H9 (cell line): ENCODE measurements at regions not wholly inside any gene's neighbourhood (a gene's known extent, or its start where the extent isn't known, plus 50 kb on each side); places are given as distances from the start of the nearest gene placed in this dataset.

Source experiments
- DNase-seq: peaks from one replicate; pipeline ENCODE4 v3.0.0-alpha.2; 2017
- H2AFZ ChIP-seq: one replicate; pipeline ENCODE4 v1.6.1; 2013; ENCODE audit warnings: mild to moderate bottlenecking, low read length, control low read depth, moderate library complexity
- H2AK5ac ChIP-seq: 2 replicates; pipeline ENCODE4 v1.6.1; 2013; ENCODE audit warnings: low read length, control low read depth, mixed read lengths; ENCODE audit not compliant: insufficient read length
- H2BK120ac ChIP-seq: one replicate; pipeline ENCODE4 v1.6.1; 2013; ENCODE audit warnings: low read depth, mild to moderate bottlenecking, low read length, control low read depth, inconsistent platforms; ENCODE audit not compliant: poor library complexity, severe bottlenecking
- H2BK12ac ChIP-seq: 2 replicates; pipeline ENCODE4 v1.6.1; 2013; ENCODE audit warnings: low read length, control low read depth, mixed read lengths, low read depth; ENCODE audit not compliant: insufficient read length
- H2BK15ac ChIP-seq: 2 replicates; pipeline ENCODE4 v1.6.1; 2013; ENCODE audit warnings: low read depth, low read length, control low read depth
- H2BK20ac ChIP-seq: one replicate; pipeline ENCODE4 v1.6.1; 2013; ENCODE audit warnings: low read depth, mild to moderate bottlenecking, low read length, control low read depth, inconsistent platforms; ENCODE audit not compliant: poor library complexity, severe bottlenecking
- H2BK5ac ChIP-seq: 2 replicates; pipeline ENCODE4 v1.6.1; 2013; ENCODE audit warnings: low read length, control low read depth, mixed read lengths; ENCODE audit not compliant: insufficient read length
- H3K14ac ChIP-seq: 2 replicates; pipeline ENCODE4 v1.6.1; 2013; ENCODE audit warnings: low read length, control low read depth; ENCODE audit not compliant: insufficient read depth
- H3K18ac ChIP-seq: 2 replicates; pipeline ENCODE4 v1.6.1; 2013; ENCODE audit warnings: low read depth, mild to moderate bottlenecking, mixed read lengths, low read length, control low read depth; ENCODE audit not compliant: insufficient read length
- H3K23ac ChIP-seq: 2 replicates; pipeline ENCODE4 v1.6.1; 2013; ENCODE audit warnings: low read length, control low read depth, mixed read lengths, low read depth; ENCODE audit not compliant: insufficient read length
- H3K23me2 ChIP-seq: 2 replicates; pipeline ENCODE4 v1.6.1; 2013; ENCODE audit warnings: low read depth, mild to moderate bottlenecking, mixed read lengths, low read length, control low read depth; ENCODE audit not compliant: insufficient read length, poor library complexity, severe bottlenecking
- H3K27ac ChIP-seq: 2 replicates; pipeline ENCODE4 v1.5.1; 2013; ENCODE audit warnings: low read length, control low read depth, mixed read lengths, low read depth; ENCODE audit not compliant: insufficient read length
- H3K27me3 ChIP-seq: 2 replicates; pipeline ENCODE4 v1.6.1; 2013; ENCODE audit warnings: low read length, control low read depth, inconsistent platforms; ENCODE audit not compliant: insufficient read depth
- H3K4ac ChIP-seq: 2 replicates; pipeline ENCODE4 v1.6.1; 2013; ENCODE audit warnings: low read depth, mild to moderate bottlenecking, control low read depth, inconsistent platforms, low read length, moderate library complexity
- H3K4me1 ChIP-seq: 2 replicates; pipeline ENCODE4 v1.6.1; 2013; ENCODE audit warnings: low read length, control low read depth, inconsistent platforms; ENCODE audit not compliant: insufficient read depth
- H3K4me2 ChIP-seq: 2 replicates; pipeline ENCODE4 v1.6.1; 2013; ENCODE audit warnings: low read length, control low read depth, mixed read lengths; ENCODE audit not compliant: insufficient read length, insufficient read depth
- H3K56ac ChIP-seq: 2 replicates; pipeline ENCODE4 v1.6.1; 2013; ENCODE audit warnings: low read depth, mild to moderate bottlenecking, mixed read lengths, low read length, control low read depth; ENCODE audit not compliant: insufficient read length
- H3K79me1 ChIP-seq: 2 replicates; pipeline ENCODE4 v1.6.1; 2013; ENCODE audit warnings: low read depth, mild to moderate bottlenecking, moderate library complexity, low read length, control low read depth, inconsistent platforms; ENCODE audit not compliant: insufficient read depth, poor library complexity, severe bottlenecking
- H3K79me2 ChIP-seq: 2 replicates; pipeline ENCODE4 v1.6.1; 2013; ENCODE audit warnings: low read length, control low read depth, inconsistent platforms; ENCODE audit not compliant: insufficient read depth
- H3K9ac ChIP-seq: 2 replicates; pipeline ENCODE4 v1.6.1; 2013; ENCODE audit warnings: low read length, control low read depth, mixed read lengths; ENCODE audit not compliant: insufficient read length; ENCODE audit errors: extremely low read depth
- H3K9me3 ChIP-seq: one replicate; pipeline ENCODE4 v1.6.1; 2013; ENCODE audit warnings: low read depth, low read length, inconsistent platforms; ENCODE audit not compliant: control insufficient read depth
- H3T11ph ChIP-seq: one replicate; pipeline ENCODE4 v1.6.1; 2013; ENCODE audit warnings: mild to moderate bottlenecking, low read length, control low read depth, inconsistent platforms
- H4K20me1 ChIP-seq: one replicate; pipeline ENCODE4 v1.6.1; 2013; ENCODE audit not compliant: control insufficient read depth, insufficient read length, insufficient read depth
- H4K5ac ChIP-seq: 2 replicates; pipeline ENCODE4 v1.6.1; 2013; ENCODE audit warnings: low read depth, mild to moderate bottlenecking, mixed read lengths, low read length, control low read depth; ENCODE audit not compliant: insufficient read length
- H4K8ac ChIP-seq: replicated peaks from 2 replicates; pipeline ENCODE4 v1.6.1; 2013; ENCODE audit warnings: low read length, control low read depth, mixed read lengths, low read depth; ENCODE audit not compliant: insufficient read length
- H4K91ac ChIP-seq: 2 replicates; pipeline ENCODE4 v1.6.1; 2013; ENCODE audit warnings: low read depth, mild to moderate bottlenecking, moderate library complexity, mixed read lengths, low read length, control low read depth; ENCODE audit not compliant: insufficient read length
- H3K27ac Mint-ChIP-seq, 3 experiments: 2 replicates in 2 of 3; 3 replicates in 1 of 3; pipeline ENCODE4 v1.8.0; 2020 to 2021; ENCODE audit warnings: mixed read lengths in 3 of 3, mild to moderate bottlenecking in 1 of 3, moderate library complexity in 1 of 3
- H3K27me3 Mint-ChIP-seq: 2 replicates; pipeline ENCODE4 v1.8.0; 2021; ENCODE audit warnings: low read depth, mild to moderate bottlenecking, moderate library complexity, mixed read lengths
- H3K36me3 Mint-ChIP-seq, 3 experiments: 2 replicates in 2 of 3; 3 replicates in 1 of 3; pipeline ENCODE4 v1.8.0; 2020 to 2021; ENCODE audit warnings: low read depth in 3 of 3, mixed read lengths in 3 of 3; ENCODE audit not compliant: insufficient read depth in 1 of 3
- H3K4me1 Mint-ChIP-seq, 2 experiments: 2 replicates each; pipeline ENCODE4 v1.8.0; 2020; ENCODE audit warnings: mixed read lengths in 2 of 2
- H3K4me3 Mint-ChIP-seq, 2 experiments: 2 replicates in 1 of 2; 3 replicates in 1 of 2; pipeline ENCODE4 v1.8.0; 2020 to 2021; ENCODE audit warnings: mild to moderate bottlenecking in 2 of 2, mixed read lengths in 2 of 2, moderate library complexity in 1 of 2
- H3K9me3 Mint-ChIP-seq, 2 experiments: 2 replicates in 1 of 2; 3 replicates in 1 of 2; pipeline ENCODE4 v1.8.0; 2020; ENCODE audit warnings: mild to moderate bottlenecking in 2 of 2, mixed read lengths in 2 of 2, moderate library complexity in 1 of 2
- WGBS: extraction: QIAGEN DNeasy Blood & Tissue Kit; methylation state at CpG from one replicate; pipeline ENCODE4 v1.1.7; 2013; ENCODE audit warnings: missing lambda C conversion rate, low lambda C conversion rate, mixed read lengths; ENCODE audit not compliant: insufficient read length; ENCODE audit errors: extremely low coverage; 5-methylcytosine and 5-hydroxymethylcytosine counted together
- TF ChIP-seq, protein P1 (sequence below): fragments of 200-600 bp; sonication (generic); conservative IDR thresholded peaks from 3 replicates; pipeline ENCODE4 v1.8.0; 2021; ENCODE audit warnings: antibody characterized with exemption, mild to moderate bottlenecking

- Histone ChIP-seq H4K8ac (no peak overlapping the region), H3K23ac (no peak overlapping the region), H3K14ac (no peak overlapping the region), H4K20me1 (no peaks in the 10 kb centered on the region), H3K27ac (no peak overlapping the region), H4K91ac (no peak overlapping the region), H3K18ac (no peak overlapping the region), H2AK5ac (no peak overlapping the region), H3K4me2 (no peak overlapping the region), H3K4me1 (peaks cover 3% of the 10 kb centered on the region; the same call in 1 of the 2 replicates), H4K5ac (no peak overlapping the region), H3K9ac (no peak overlapping the region), H3T11ph (no peak overlapping the region), H2BK12ac (no peak overlapping the region), H2BK20ac (no peak overlapping the region), H3K23me2 (peaks cover 3% of the 10 kb centered on the region), H2AFZ (no peak overlapping the region), H2BK15ac (no peak overlapping the region), H3K79me1 (no peaks in the 10 kb centered on the region), H3K56ac (no peak overlapping the region), H2BK120ac (no peak overlapping the region), H3K79me2 (no peaks in the 10 kb centered on the region), H2BK5ac (no peak overlapping the region), H3K4ac (no peak overlapping the region), H3K9me3 (no peaks in the 10 kb centered on the region), H3K27me3 (peaks cover 14% of the 10 kb centered on the region; the same call in 1 of the 2 replicates)
- no peak overlapping the region for H3K4me3 Mint-ChIP-seq
- H3K27me3 Mint-ChIP-seq = peaks cover 12% of the 10 kb centered on the region
- peaks cover 0 to 3% of the 10 kb centered on the region in 2 experiments; a peak in 3 of 5 replicates for H3K9me3 Mint-ChIP-seq
- TF ChIP-seq, protein P1, sequence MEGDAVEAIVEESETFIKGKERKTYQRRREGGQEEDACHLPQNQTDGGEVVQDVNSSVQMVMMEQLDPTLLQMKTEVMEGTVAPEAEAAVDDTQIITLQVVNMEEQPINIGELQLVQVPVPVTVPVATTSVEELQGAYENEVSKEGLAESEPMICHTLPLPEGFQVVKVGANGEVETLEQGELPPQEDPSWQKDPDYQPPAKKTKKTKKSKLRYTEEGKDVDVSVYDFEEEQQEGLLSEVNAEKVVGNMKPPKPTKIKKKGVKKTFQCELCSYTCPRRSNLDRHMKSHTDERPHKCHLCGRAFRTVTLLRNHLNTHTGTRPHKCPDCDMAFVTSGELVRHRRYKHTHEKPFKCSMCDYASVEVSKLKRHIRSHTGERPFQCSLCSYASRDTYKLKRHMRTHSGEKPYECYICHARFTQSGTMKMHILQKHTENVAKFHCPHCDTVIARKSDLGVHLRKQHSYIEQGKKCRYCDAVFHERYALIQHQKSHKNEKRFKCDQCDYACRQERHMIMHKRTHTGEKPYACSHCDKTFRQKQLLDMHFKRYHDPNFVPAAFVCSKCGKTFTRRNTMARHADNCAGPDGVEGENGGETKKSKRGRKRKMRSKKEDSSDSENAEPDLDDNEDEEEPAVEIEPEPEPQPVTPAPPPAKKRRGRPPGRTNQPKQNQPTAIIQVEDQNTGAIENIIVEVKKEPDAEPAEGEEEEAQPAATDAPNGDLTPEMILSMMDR = no peak
- H3K36me3 Mint-ChIP-seq = no peaks in the 10 kb centered on the region
- no CpG with 5 or more reads among the region's 13 CpGs for WGBS
- DNase-seq = peak; percentile 13
- peaks cover 2 to 3% of the 10 kb centered on the region in 2 experiments; a peak in 3 of 4 replicates for H3K4me1 Mint-ChIP-seq
- no peak overlapping the region for H3K27ac Mint-ChIP-seq
Measured at GRCh38 chr20:63096681-63097335, 90.0 kb upstream of the BHLHE23 start.
